Peyer's patch (tissue), 4 donors: ENCODE measurements at regions not wholly inside any gene's neighbourhood (a gene's known extent, or its start where the extent isn't known, plus 50 kb on each side); places are given as distances from the start of the nearest gene placed in this dataset.

ENCODE experiments used
- CTCF ChIP-seq, 6 experiments: fragments of 450-650 bp in 4 of 6; fragments of 200-600 bp in 2 of 6; sonication (generic) in 1 of 6; IDR thresholded peaks; one replicate each; pipeline ENCODE4 v1.5.1; 2017 to 2019; ENCODE audit warnings: antibody characterized with exemption in 6 of 6, mild to moderate bottlenecking in 3 of 6, moderate library complexity in 1 of 6
- POLR2A ChIP-seq, 2 donors: fragments of 450-650 bp; IDR thresholded peaks; one replicate each; pipeline ENCODE4 v1.5.1; 2017; ENCODE audit warnings: antibody characterized with exemption in 2 of 2, mild to moderate bottlenecking in 2 of 2, moderate library complexity in 2 of 2

GRCh38 chr18:30376515-30376914 is 666.0 kb downstream of the DSC3 start:
- TF ChIP-seq CTCF (IDR thresholded peaks at IDR 0.05) (no peak), POLR2A (IDR thresholded peaks at IDR 0.05) (no peak)
